Karpas-422 (cell line): ENCODE measurements at regions not wholly inside any gene's neighbourhood (a gene's known extent, or its start where the extent isn't known, plus 50 kb on each side); places are given as distances from the start of the nearest gene placed in this dataset.

Experiments used
- DNase-seq: peaks from one replicate; pipeline ENCODE4 v3.0.0-alpha.2; 2015
- H2AFZ ChIP-seq: fragments of 200-600 bp; sonication (generic); 2 replicates; pipeline ENCODE4 v1.6.1; 2014; ENCODE audit warnings: antibody characterized with exemption, low read length, mixed read lengths
- H3K27ac ChIP-seq: fragments of 200-600 bp; sonication (generic); 2 replicates; pipeline ENCODE4 v1.5.1; 2014; ENCODE audit warnings: mild to moderate bottlenecking, low read length, moderate library complexity
- H3K27me3 ChIP-seq: fragments of 200-600 bp; sonication (generic); 2 replicates; pipeline ENCODE4 v1.6.1; 2014; ENCODE audit warnings: low read length, mixed read lengths
- H3K36me3 ChIP-seq: fragments of 200-600 bp; sonication (generic); 2 replicates; pipeline ENCODE4 v1.6.1; 2014; ENCODE audit warnings: low read length, mixed read lengths; ENCODE audit not compliant: insufficient read depth
- H3K4me1 ChIP-seq: fragments of 200-600 bp; sonication (generic); 2 replicates; pipeline ENCODE4 v1.6.1; 2014; ENCODE audit warnings: mild to moderate bottlenecking, low read length, mixed read lengths
- H3K4me2 ChIP-seq: fragments of 200-600 bp; sonication (generic); 2 replicates; pipeline ENCODE4 v1.6.1; 2014; ENCODE audit warnings: low read length, low read depth, mild to moderate bottlenecking; ENCODE audit not compliant: poor library complexity, severe bottlenecking
- H3K4me3 ChIP-seq: fragments of 200-600 bp; sonication (generic); 2 replicates; pipeline ENCODE4 v1.5.1; 2014; ENCODE audit warnings: mild to moderate bottlenecking, antibody characterized with exemption, low read length, mixed read lengths
- H3K79me2 ChIP-seq: fragments of 200-600 bp; sonication (generic); 2 replicates; pipeline ENCODE4 v1.6.1; 2014; ENCODE audit warnings: mild to moderate bottlenecking, low read length, mixed read lengths
- H3K9ac ChIP-seq: fragments of 200-600 bp; sonication (generic); 2 replicates; pipeline ENCODE4 v1.6.0; 2014; ENCODE audit warnings: low read length
- H3K9me2 ChIP-seq: fragments of 200-600 bp; sonication (generic), shearing (Covaris generic); replicated peaks from 2 replicates; pipeline ENCODE4 v1.6.0; 2014; ENCODE audit warnings: mild to moderate bottlenecking, low read length, moderate library complexity; ENCODE audit not compliant: insufficient read depth
- H3K9me3 ChIP-seq: fragments of 300-700, 200-600 bp; sonication (generic); 2 replicates; pipeline ENCODE4 v1.6.1; 2014; ENCODE audit warnings: low read length, mixed read lengths
- H4K20me1 ChIP-seq: fragments of 200-600 bp; sonication (generic); 2 replicates; pipeline ENCODE4 v1.6.1; 2014; ENCODE audit warnings: mild to moderate bottlenecking, antibody characterized with exemption, low read length, low read depth; ENCODE audit not compliant: insufficient read depth

DNA sequence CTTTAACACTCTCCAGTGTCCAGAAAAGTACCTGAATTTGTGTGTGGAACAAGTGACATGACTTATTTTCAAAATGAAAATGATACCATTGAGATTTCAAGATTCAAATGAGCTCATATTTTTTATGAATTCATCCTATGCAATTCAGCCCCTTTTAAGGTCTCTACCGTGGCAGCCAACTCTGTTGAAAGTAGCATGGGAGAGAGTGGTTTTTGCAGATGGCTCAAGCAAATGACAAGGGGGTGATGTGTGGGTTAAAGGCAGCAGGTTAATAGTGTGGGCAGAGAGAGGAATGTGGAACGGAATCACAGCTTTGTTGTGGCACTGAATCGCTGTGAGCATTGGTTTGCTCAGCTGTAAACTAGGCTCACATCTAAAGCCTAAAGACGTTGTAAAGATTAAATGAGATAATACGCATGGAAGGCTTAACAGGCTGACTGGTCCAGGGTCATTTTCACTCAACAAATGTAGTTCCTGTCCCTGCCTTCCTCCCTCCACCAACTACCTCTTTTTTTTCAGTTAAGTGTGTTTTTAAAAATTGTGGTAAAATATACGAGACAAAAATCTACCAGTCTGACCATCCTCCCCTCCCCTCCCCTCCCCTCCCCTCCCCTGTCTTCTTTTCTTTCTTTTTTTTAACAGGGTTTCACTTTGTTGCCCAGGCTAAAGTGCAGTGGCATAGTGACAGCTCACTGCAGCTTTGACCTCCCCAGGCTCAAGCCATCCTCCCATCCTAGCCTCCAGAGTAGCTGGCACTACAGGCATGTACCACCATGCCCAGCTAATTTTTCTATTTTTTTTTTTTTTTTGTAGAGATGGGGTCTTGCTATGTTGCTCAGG lies 114.7 kb upstream of the ZNF217 start:
- Histone ChIP-seq H3K9me2 (no peaks in the 10 kb centered on the region), H2AFZ (no peak overlapping the region), H3K36me3 (no peaks in the 10 kb centered on the region), H3K4me2 (no peak overlapping the region), H3K4me3 (no peak overlapping the region), H3K9me3 (no peaks in the 10 kb centered on the region), H3K9ac (no peak overlapping the region), H3K79me2 (no peaks in the 10 kb centered on the region), H3K4me1 (no peaks in the 10 kb centered on the region), H3K27me3 (no peaks in the 10 kb centered on the region), H4K20me1 (no peaks in the 10 kb centered on the region), H3K27ac (no peak overlapping the region)
- no peak for DNase-seq

DNA sequence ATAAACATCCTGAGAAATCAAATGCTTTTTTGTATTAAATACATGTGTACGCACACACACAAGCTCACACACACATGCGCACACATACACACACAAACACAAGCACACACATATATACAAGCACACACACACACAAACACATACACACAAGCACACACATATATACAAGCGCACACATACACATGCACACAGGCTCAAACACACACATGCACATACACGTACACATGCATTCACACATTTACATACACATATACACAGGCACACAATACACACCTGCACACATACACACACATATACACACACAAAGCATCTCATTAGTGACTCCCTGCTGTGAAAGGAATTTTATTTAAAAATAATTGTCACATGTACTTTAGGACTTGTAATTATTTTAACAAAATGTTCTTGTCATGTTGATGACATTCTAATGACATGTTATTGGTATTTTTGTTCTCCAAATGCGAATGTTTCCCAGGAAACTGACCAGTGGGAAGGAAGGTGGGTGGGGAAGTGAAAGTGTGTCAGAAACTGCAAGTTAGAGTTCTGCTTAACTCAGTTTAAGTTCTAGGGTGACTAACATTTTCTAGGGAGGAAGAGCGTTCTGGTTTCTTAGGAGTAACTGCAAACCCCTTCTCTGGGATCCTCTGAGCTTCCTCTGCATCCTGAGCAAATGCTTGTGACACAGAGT lies 113.9 kb upstream of the ZNF217 start:
- Histone ChIP-seq H3K36me3 (no peaks in the 10 kb centered on the region), H3K4me2 (no peak overlapping the region), H3K27ac (no peak overlapping the region), H4K20me1 (no peaks in the 10 kb centered on the region), H2AFZ (no peak overlapping the region), H3K9me3 (no peaks in the 10 kb centered on the region), H3K27me3 (no peaks in the 10 kb centered on the region), H3K4me3 (no peak overlapping the region), H3K9me2 (no peaks in the 10 kb centered on the region), H3K4me1 (no peaks in the 10 kb centered on the region), H3K9ac (no peak overlapping the region), H3K79me2 (no peaks in the 10 kb centered on the region)
- DNase-seq, result no peak

DNA sequence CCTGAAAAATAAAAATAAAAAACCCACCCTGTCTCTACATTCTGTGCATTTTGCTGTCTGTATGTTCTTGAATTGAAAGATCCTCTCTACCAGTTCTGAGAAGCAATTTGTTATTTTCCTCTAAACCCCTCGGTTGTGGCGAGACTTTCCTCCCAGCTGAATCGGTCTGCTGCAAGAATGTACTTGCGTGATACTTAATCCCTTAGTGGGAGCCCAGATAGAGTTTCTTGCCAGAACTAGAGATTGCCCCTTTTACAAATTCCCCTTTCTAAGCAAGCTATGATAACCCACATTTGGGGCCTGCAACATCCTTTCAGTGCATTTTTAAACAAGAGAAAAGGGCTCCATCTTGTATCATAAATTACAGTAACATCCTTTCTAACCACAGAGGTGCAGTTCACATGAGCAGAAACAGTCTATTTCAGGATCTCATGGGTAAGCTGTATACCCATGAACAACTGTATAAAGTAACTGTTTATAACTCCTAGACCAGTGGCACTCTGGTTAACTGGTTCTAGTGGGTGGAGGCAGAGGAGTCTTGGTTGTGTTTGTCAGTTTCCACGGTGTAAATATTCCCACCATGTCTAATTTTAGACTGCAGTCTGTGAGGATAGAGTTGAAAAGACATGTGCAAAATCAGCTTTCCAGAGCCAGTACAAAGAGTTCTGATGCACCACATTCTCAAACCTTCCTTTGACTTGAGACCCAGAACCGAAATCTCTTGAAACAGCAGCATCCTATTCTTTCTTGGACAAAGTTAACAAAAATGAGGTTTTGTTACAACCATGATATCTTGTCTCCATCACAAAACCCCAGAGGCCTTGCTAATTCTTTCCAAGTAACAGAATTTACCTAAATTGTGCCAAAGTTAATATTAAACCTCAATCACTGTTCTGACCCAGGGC lies 113.1 kb upstream of the ZNF217 start:
- no peak overlapping the region for H2AFZ ChIP-seq
- no peaks in the 10 kb centered on the region for H3K79me2 ChIP-seq
- H3K9ac ChIP-seq, result no peak overlapping the region
- no peak overlapping the region for H3K4me3 ChIP-seq
- H3K4me2 ChIP-seq, result no peak overlapping the region
- H4K20me1 ChIP-seq, result no peaks in the 10 kb centered on the region
- DNase-seq, result no peak
- H3K4me1 ChIP-seq, result no peaks in the 10 kb centered on the region
- H3K27ac ChIP-seq, result no peak overlapping the region
- no peaks in the 10 kb centered on the region for H3K9me2 ChIP-seq
- H3K9me3 ChIP-seq, result no peaks in the 10 kb centered on the region
- H3K36me3 ChIP-seq, result no peaks in the 10 kb centered on the region
- no peaks in the 10 kb centered on the region for H3K27me3 ChIP-seq

DNA sequence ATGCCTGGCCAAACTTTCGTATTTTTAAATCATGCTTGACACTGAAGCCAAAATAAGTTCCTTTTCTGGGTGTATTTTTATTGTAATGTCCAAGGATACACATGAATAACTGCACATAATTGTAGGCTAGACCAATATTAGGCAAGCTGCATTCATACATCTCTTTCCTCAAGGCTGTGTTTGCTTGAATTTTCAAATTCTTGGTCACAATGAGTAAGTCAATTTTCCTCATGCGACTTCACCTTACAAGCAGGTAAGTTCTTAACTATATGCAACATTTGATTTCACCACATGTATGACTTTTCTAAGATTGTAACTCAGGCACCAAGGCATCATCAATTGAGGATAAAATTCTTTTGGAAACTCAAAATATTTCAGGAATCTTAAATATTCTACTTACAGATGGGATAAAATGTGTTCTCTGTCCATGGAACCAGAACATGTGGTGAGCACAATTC lies 112.4 kb upstream of the ZNF217 start:
- Histone ChIP-seq H2AFZ (no peak overlapping the region), H3K27me3 (no peaks in the 10 kb centered on the region), H3K9me2 (no peaks in the 10 kb centered on the region), H3K4me3 (no peak overlapping the region), H3K9ac (no peak overlapping the region), H3K4me1 (no peaks in the 10 kb centered on the region), H4K20me1 (no peaks in the 10 kb centered on the region), H3K36me3 (no peaks in the 10 kb centered on the region), H3K9me3 (no peaks in the 10 kb centered on the region), H3K79me2 (no peaks in the 10 kb centered on the region), H3K4me2 (no peak overlapping the region), H3K27ac (no peak overlapping the region)
- no peak for DNase-seq

DNA sequence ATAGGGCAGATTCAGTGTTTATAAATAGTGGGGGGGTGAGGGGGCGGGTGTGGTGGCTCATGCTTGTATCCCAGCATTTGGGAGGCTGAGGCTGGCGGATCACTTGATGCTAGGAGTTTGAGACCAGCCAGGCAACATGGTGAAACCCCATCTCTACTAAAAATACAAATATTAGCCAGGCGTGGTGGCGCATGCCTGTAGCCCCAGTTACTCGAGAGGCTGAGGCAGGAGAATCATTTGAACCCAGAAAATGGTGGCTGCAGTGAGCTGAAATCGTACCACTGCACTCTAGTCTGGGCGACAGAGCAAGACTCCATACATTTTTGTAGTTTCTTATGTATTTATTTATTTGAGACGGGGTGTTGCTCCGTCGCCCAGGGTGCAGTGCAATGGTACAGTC lies 109.0 kb upstream of the ZNF217 start:
- no peaks in the 10 kb centered on the region for H3K79me2 ChIP-seq
- H2AFZ ChIP-seq, result no peak overlapping the region
- H3K36me3 ChIP-seq, result no peaks in the 10 kb centered on the region
- H3K9ac ChIP-seq, result no peak overlapping the region
- no peaks in the 10 kb centered on the region for H3K9me2 ChIP-seq
- no peak overlapping the region for H3K4me2 ChIP-seq
- H3K27ac ChIP-seq, result no peak overlapping the region
- H4K20me1 ChIP-seq, result no peaks in the 10 kb centered on the region
- H3K4me3 ChIP-seq, result no peak overlapping the region
- H3K9me3 ChIP-seq, result no peaks in the 10 kb centered on the region
- no peak for DNase-seq
- H3K4me1 ChIP-seq, result no peaks in the 10 kb centered on the region
- no peaks in the 10 kb centered on the region for H3K27me3 ChIP-seq

DNA sequence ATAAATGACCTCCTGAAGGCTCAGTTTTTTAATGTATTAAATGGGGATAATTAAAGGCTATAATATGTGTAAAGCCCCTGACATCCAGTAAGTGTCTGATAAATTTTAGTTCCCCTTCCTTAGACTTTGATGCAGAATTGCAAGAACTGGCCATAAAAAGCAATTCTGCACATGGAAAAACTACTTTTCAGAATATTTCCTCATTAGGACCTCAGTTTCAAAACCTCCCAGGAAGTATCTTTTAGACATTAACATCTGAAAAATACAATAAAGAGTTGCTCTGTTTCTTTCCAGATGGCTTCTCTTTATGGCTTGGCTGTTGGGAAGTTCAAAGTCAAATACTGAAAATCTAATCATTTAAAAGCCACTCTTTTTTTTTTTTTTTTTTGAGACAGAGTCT lies 106.3 kb upstream of the ZNF217 start:
- no peaks in the 10 kb centered on the region for H3K79me2 ChIP-seq
- no peak overlapping the region for H3K9ac ChIP-seq
- H3K4me1 ChIP-seq, result no peaks in the 10 kb centered on the region
- no peaks in the 10 kb centered on the region for H3K9me2 ChIP-seq
- no peaks in the 10 kb centered on the region for H3K9me3 ChIP-seq
- H3K27me3 ChIP-seq, result no peaks in the 10 kb centered on the region
- no peak overlapping the region for H3K4me2 ChIP-seq
- H3K27ac ChIP-seq, result no peak overlapping the region
- H3K4me3 ChIP-seq, result no peak overlapping the region
- H4K20me1 ChIP-seq, result no peaks in the 10 kb centered on the region
- H2AFZ ChIP-seq, result no peak overlapping the region
- H3K36me3 ChIP-seq, result no peaks in the 10 kb centered on the region
- no peak for DNase-seq

DNA sequence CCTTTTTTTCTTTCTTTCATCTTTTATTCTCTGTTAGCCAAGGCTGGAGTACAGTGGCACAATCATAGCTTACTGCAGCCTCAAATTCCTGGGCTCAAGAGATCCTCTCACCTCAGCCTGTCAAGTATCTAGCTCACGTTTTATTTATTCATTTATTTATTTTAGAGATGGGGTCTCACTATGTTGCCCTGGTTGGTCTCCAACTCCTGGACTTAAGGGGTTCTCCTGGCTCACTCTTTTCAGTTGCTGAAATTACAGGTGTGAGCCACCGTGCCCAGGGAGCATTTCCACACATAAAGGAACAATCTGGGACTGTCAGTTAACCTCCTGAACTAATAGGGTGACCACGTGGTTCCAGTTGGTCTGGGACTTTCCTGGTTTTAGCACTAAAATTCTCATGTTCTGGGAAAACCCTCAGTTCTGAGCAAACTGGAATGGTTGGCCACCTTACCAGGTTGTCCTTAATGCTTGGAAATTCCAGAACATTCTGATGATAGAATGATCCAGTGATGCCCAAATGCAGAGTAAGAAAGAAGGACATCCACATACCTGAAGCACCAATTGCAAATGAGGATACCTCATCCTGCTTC lies 105.5 kb upstream of the ZNF217 start:
- Histone ChIP-seq H3K4me2 (no peak overlapping the region), H4K20me1 (no peaks in the 10 kb centered on the region), H2AFZ (no peak overlapping the region), H3K9ac (no peak overlapping the region), H3K36me3 (no peaks in the 10 kb centered on the region), H3K9me2 (no peaks in the 10 kb centered on the region), H3K27me3 (no peaks in the 10 kb centered on the region), H3K4me1 (no peaks in the 10 kb centered on the region), H3K4me3 (no peak overlapping the region), H3K9me3 (no peaks in the 10 kb centered on the region), H3K79me2 (no peaks in the 10 kb centered on the region), H3K27ac (no peak overlapping the region)
- no peak for DNase-seq
